Activated gamma-delta T cell treated with anti-CD3 and anti-CD28 coated beads, Interleukin-2, amount 50 U/mL, for 16 hours (primary cell): ENCODE measurements at regions not wholly inside any gene's neighbourhood (a gene's known extent, or its start where the extent isn't known, plus 50 kb on each side); places are given as distances from the start of the nearest gene placed in this dataset.

Experiments
- DNase-seq: peaks from one replicate; pipeline ENCODE4 v3.0.0-alpha.2; 2020; ENCODE audit warnings: low read depth

- no peak for DNase-seq
Observed at GRCh38 chr15:95558131-95558530, 772.4 kb upstream of the NR2F2 start.

GRCh38 chr15:95558916-95559315 is 771.6 kb upstream of the NR2F2 start:
- no peak for DNase-seq

- no peak for DNase-seq
Observed at GRCh38 chr15:95559875-95560394, 770.6 kb upstream of the NR2F2 start.

GRCh38 chr15:95561463-95561862 is 769.0 kb upstream of the NR2F2 start:
- DNase-seq: no peak

- no peak for DNase-seq
Observed at GRCh38 chr15:95563634-95564033, 766.9 kb upstream of the NR2F2 start.

- no peak for DNase-seq
Observed at GRCh38 chr15:95565016-95565600, 765.4 kb upstream of the NR2F2 start.

GRCh38 chr15:95565690-95566089 is 764.8 kb upstream of the NR2F2 start:
- no peak for DNase-seq

- DNase-seq: no peak
Observed at GRCh38 chr15:95567686-95568085, 762.8 kb upstream of the NR2F2 start.

- no peak for DNase-seq
Observed at GRCh38 chr15:95574053-95574452, 756.4 kb upstream of the NR2F2 start.

- no peak for DNase-seq
Observed at GRCh38 chr15:95577927-95578326, 752.6 kb upstream of the NR2F2 start.

GRCh38 chr15:95580121-95580520 is 750.4 kb upstream of the NR2F2 start:
- DNase-seq: no peak

GRCh38 chr15:95581595-95581994 is 748.9 kb upstream of the NR2F2 start:
- DNase-seq: no peak

- no peak for DNase-seq
Observed at GRCh38 chr15:95584088-95584487, 746.4 kb upstream of the NR2F2 start.

- no peak for DNase-seq
Observed at GRCh38 chr15:95588056-95588455, 742.4 kb upstream of the NR2F2 start.

GRCh38 chr15:95590533-95591044 is 739.9 kb upstream of the NR2F2 start:
- no peak for DNase-seq

GRCh38 chr15:95591270-95591669 is 739.2 kb upstream of the NR2F2 start:
- DNase-seq: no peak

GRCh38 chr15:95591886-95592285 is 738.6 kb upstream of the NR2F2 start:
- no peak for DNase-seq

GRCh38 chr15:95594496-95594895 is 736.0 kb upstream of the NR2F2 start:
- DNase-seq: no peak

GRCh38 chr15:95595759-95596158 is 734.7 kb upstream of the NR2F2 start:
- no peak for DNase-seq

GRCh38 chr15:95596496-95596895 is 734.0 kb upstream of the NR2F2 start:
- DNase-seq: no peak

- no peak for DNase-seq
Observed at GRCh38 chr15:95598251-95598855, 732.1 kb upstream of the NR2F2 start.

GRCh38 chr15:95600367-95600766 is 730.1 kb upstream of the NR2F2 start:
- no peak for DNase-seq

GRCh38 chr15:95600884-95601283 is 729.6 kb upstream of the NR2F2 start:
- no peak for DNase-seq

GRCh38 chr15:95601525-95601924 is 729.0 kb upstream of the NR2F2 start:
- DNase-seq: no peak
